Prostate gland (tissue), 2 donors: ENCODE measurements at regions not wholly inside any gene's neighbourhood (a gene's known extent, or its start where the extent isn't known, plus 50 kb on each side); places are given as distances from the start of the nearest gene placed in this dataset.

Experiments
- POLR2A ChIP-seq: fragments of 450-650 bp; IDR thresholded peaks from one replicate; pipeline ENCODE4 v1.6.1; 2016; ENCODE audit warnings: antibody characterized with exemption, mild to moderate bottlenecking
- TF ChIP-seq, protein P1 (sequence below), 4 experiments: fragments of 200-600 bp in 2 of 4; fragments of 450-650 bp in 2 of 4; sonication (generic) in 2 of 4; IDR thresholded peaks; 1 replicate in 3 of 4; 2 replicates in 1 of 4; pipeline ENCODE4 v1.5.1; 2016 to 2019; ENCODE audit warnings: antibody characterized with exemption in 4 of 4, mild to moderate bottlenecking in 2 of 4, moderate library complexity in 2 of 4

- TF ChIP-seq, protein P1, sequence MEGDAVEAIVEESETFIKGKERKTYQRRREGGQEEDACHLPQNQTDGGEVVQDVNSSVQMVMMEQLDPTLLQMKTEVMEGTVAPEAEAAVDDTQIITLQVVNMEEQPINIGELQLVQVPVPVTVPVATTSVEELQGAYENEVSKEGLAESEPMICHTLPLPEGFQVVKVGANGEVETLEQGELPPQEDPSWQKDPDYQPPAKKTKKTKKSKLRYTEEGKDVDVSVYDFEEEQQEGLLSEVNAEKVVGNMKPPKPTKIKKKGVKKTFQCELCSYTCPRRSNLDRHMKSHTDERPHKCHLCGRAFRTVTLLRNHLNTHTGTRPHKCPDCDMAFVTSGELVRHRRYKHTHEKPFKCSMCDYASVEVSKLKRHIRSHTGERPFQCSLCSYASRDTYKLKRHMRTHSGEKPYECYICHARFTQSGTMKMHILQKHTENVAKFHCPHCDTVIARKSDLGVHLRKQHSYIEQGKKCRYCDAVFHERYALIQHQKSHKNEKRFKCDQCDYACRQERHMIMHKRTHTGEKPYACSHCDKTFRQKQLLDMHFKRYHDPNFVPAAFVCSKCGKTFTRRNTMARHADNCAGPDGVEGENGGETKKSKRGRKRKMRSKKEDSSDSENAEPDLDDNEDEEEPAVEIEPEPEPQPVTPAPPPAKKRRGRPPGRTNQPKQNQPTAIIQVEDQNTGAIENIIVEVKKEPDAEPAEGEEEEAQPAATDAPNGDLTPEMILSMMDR (IDR thresholded peaks at IDR 0.05): no peak
- TF ChIP-seq POLR2A: no peak
Measured at GRCh38 chr6:125453516-125453915, 151.7 kb upstream of the HDDC2 start.
